Hepatocyte (in vitro differentiated cells): ENCODE measurements at regions not wholly inside any gene's neighbourhood (a gene's known extent, or its start where the extent isn't known, plus 50 kb on each side); places are given as distances from the start of the nearest gene placed in this dataset.

Experiments
- EZH2 ChIP-seq: fragments of 200-600 bp; sonication (generic); IDR thresholded peaks from 2 replicates; pipeline ENCODE4 v1.6.1; 2016; ENCODE audit warnings: antibody characterized with exemption, mild to moderate bottlenecking, borderline replicate concordance
- EZH2phosphoT487 ChIP-seq: fragments of 200-600 bp; sonication (generic); IDR thresholded peaks from one replicate; pipeline ENCODE4 v1.6.1; 2018; ENCODE audit warnings: antibody characterized with exemption, mild to moderate bottlenecking, low read depth, moderate library complexity; ENCODE audit not compliant: unreplicated experiment, severe bottlenecking
- TF ChIP-seq, protein P1 (sequence below): fragments of 200-600 bp; sonication (generic); IDR thresholded peaks from 2 replicates; pipeline ENCODE4 v1.5.1; 2016; ENCODE audit warnings: antibody characterized with exemption, mild to moderate bottlenecking; ENCODE audit not compliant: poor library complexity

DNA sequence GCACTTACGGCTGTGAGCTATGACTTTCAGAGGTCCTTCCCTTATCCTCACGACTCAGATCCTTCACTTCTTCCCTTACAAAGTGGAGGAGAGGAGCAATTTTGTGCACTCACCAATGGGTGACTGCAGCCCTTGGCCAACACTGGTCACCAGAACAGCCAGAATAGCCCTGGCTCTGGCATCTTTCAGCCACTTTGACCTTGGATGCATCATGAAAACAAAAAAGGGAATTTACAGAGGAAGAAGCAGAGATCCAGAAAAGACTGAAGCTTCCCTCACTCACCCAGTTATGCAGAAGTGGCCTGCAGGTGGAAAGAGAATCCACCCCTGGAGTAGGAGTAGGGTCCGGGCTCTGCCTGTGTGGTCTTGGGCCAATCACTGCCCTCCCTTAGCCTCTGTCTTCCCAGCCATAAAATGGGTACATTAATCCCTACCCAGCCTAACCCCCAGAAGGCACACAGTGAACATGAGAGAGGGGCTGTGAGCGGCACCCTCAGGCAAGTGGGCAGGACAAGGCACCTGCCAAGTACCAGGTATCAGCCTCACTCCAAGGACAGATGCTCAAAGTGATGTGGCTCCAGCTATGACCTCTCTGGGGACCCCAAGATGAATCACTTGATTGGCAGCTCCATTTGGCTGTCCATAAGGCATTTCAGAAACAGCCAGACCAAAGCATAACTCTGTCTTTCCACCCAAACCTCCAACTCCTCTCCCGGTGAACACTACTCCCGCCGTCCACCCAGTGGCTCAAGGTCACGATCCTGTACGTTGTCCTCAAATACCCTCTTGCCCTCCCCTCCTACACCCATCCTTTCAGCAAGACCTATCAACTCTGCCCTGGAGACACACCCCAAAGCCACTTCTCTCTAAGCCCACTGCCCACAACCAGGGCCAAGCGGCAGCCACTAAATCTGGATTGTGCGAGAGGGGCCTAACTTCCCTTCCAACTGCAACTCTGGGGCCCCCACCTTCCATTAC is 129.8 kb upstream of the ZMIZ1 start:
- TF ChIP-seq, protein P1, sequence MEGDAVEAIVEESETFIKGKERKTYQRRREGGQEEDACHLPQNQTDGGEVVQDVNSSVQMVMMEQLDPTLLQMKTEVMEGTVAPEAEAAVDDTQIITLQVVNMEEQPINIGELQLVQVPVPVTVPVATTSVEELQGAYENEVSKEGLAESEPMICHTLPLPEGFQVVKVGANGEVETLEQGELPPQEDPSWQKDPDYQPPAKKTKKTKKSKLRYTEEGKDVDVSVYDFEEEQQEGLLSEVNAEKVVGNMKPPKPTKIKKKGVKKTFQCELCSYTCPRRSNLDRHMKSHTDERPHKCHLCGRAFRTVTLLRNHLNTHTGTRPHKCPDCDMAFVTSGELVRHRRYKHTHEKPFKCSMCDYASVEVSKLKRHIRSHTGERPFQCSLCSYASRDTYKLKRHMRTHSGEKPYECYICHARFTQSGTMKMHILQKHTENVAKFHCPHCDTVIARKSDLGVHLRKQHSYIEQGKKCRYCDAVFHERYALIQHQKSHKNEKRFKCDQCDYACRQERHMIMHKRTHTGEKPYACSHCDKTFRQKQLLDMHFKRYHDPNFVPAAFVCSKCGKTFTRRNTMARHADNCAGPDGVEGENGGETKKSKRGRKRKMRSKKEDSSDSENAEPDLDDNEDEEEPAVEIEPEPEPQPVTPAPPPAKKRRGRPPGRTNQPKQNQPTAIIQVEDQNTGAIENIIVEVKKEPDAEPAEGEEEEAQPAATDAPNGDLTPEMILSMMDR = no peak
- TF ChIP-seq EZH2 (no peak), EZH2phosphoT487 (no peak)
